H1 (cell line): ENCODE measurements at regions not wholly inside any gene's neighbourhood (a gene's known extent, or its start where the extent isn't known, plus 50 kb on each side); places are given as distances from the start of the nearest gene placed in this dataset.

Source experiments
- CBX5 ChIP-seq: fragments of 300-800, 300-1000 bp; sonication (generic); IDR thresholded peaks from 2 replicates; pipeline ENCODE4 v1.7.1; 2016; ENCODE audit warnings: antibody characterized with exemption, low read length, low read depth
- CTBP2 ChIP-seq: IDR thresholded peaks from 2 replicates; pipeline ENCODE4 v1.7.0; 2011; ENCODE audit warnings: borderline replicate concordance, mild to moderate bottlenecking, moderate library complexity, mixed read lengths, low read length; ENCODE audit not compliant: insufficient read depth, insufficient read length
- EP300 ChIP-seq, 2 experiments: IDR thresholded peaks; 1 replicate in 1 of 2; 2 replicates in 1 of 2; pipeline ENCODE4 v1.6.1; 2011 to 2012; ENCODE audit warnings: low read depth in 2 of 2, low read length in 2 of 2, mild to moderate bottlenecking in 2 of 2, borderline replicate concordance in 1 of 2, inconsistent platforms in 1 of 2, moderate library complexity in 1 of 2
- HDAC6 ChIP-seq: IDR thresholded peaks from one replicate; pipeline ENCODE4 v1.7.1; 2012; ENCODE audit warnings: low read depth, mild to moderate bottlenecking, inconsistent platforms, low read length, moderate library complexity
- NANOG ChIP-seq: IDR thresholded peaks from 2 replicates; pipeline ENCODE4 v1.6.1; 2011; ENCODE audit warnings: low read length, low read depth, mild to moderate bottlenecking, inconsistent platforms; ENCODE audit not compliant: insufficient read depth, poor library complexity, severe bottlenecking
- SIN3A ChIP-seq, 2 experiments: IDR thresholded peaks in 1 of 2; conservative IDR thresholded peaks in 1 of 2; 2 replicates each; pipeline ENCODE4 v1.6.1; 2011 to 2012; ENCODE audit warnings: low read length in 2 of 2, improper control_type of control experiment in 1 of 2, low read depth in 1 of 2, mild to moderate bottlenecking in 1 of 2
- SP1 ChIP-seq: IDR thresholded peaks from 2 replicates; pipeline ENCODE4 v1.6.1; 2011; ENCODE audit warnings: low read depth, low read length
- SP2 ChIP-seq: IDR thresholded peaks from 2 replicates; pipeline ENCODE4 v1.6.1; 2012; ENCODE audit warnings: mild to moderate bottlenecking, low read length, inconsistent platforms
- SUZ12 ChIP-seq: fragments of 200-600 bp; sonication (generic); IDR thresholded peaks from 2 replicates; pipeline ENCODE4 v1.6.1; 2012; ENCODE audit warnings: mild to moderate bottlenecking, inconsistent platforms, low read length, moderate library complexity, mixed read lengths
- TF ChIP-seq, protein P1 (sequence below): fragments of 300-600 bp; sonication (generic); IDR thresholded peaks from 2 replicates; pipeline ENCODE4 v1.7.1; 2012; ENCODE audit warnings: low read length, moderate library complexity, mild to moderate bottlenecking, inconsistent platforms; ENCODE audit not compliant: insufficient replicate concordance
- TF ChIP-seq, protein P2 (sequence below): IDR thresholded peaks from 2 replicates; pipeline ENCODE4 v1.6.1; 2011; ENCODE audit warnings: low read depth, mild to moderate bottlenecking, low read length; ENCODE audit not compliant: insufficient read depth

DNA sequence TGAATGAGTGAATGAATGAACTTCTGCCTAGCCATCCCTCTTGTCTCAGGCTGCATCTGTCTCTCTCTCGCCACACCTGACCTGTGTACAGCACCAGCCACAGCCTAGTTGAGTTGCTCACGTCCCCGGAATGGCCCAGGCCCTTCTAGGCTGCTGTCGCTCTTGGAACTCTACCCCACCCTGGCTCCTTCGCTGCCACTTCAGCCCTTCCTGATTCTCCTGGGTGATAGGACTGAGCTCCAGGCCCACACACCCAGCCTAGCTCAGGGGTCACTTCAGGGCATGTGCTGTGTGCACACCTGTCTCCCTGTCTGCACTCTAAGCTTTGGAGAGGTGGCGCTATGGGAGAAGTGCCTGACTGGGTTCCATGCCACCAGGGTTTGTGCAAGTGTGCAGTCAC is 236.6 kb downstream of the GLI2 start (continued):
- TF ChIP-seq, protein P1, sequence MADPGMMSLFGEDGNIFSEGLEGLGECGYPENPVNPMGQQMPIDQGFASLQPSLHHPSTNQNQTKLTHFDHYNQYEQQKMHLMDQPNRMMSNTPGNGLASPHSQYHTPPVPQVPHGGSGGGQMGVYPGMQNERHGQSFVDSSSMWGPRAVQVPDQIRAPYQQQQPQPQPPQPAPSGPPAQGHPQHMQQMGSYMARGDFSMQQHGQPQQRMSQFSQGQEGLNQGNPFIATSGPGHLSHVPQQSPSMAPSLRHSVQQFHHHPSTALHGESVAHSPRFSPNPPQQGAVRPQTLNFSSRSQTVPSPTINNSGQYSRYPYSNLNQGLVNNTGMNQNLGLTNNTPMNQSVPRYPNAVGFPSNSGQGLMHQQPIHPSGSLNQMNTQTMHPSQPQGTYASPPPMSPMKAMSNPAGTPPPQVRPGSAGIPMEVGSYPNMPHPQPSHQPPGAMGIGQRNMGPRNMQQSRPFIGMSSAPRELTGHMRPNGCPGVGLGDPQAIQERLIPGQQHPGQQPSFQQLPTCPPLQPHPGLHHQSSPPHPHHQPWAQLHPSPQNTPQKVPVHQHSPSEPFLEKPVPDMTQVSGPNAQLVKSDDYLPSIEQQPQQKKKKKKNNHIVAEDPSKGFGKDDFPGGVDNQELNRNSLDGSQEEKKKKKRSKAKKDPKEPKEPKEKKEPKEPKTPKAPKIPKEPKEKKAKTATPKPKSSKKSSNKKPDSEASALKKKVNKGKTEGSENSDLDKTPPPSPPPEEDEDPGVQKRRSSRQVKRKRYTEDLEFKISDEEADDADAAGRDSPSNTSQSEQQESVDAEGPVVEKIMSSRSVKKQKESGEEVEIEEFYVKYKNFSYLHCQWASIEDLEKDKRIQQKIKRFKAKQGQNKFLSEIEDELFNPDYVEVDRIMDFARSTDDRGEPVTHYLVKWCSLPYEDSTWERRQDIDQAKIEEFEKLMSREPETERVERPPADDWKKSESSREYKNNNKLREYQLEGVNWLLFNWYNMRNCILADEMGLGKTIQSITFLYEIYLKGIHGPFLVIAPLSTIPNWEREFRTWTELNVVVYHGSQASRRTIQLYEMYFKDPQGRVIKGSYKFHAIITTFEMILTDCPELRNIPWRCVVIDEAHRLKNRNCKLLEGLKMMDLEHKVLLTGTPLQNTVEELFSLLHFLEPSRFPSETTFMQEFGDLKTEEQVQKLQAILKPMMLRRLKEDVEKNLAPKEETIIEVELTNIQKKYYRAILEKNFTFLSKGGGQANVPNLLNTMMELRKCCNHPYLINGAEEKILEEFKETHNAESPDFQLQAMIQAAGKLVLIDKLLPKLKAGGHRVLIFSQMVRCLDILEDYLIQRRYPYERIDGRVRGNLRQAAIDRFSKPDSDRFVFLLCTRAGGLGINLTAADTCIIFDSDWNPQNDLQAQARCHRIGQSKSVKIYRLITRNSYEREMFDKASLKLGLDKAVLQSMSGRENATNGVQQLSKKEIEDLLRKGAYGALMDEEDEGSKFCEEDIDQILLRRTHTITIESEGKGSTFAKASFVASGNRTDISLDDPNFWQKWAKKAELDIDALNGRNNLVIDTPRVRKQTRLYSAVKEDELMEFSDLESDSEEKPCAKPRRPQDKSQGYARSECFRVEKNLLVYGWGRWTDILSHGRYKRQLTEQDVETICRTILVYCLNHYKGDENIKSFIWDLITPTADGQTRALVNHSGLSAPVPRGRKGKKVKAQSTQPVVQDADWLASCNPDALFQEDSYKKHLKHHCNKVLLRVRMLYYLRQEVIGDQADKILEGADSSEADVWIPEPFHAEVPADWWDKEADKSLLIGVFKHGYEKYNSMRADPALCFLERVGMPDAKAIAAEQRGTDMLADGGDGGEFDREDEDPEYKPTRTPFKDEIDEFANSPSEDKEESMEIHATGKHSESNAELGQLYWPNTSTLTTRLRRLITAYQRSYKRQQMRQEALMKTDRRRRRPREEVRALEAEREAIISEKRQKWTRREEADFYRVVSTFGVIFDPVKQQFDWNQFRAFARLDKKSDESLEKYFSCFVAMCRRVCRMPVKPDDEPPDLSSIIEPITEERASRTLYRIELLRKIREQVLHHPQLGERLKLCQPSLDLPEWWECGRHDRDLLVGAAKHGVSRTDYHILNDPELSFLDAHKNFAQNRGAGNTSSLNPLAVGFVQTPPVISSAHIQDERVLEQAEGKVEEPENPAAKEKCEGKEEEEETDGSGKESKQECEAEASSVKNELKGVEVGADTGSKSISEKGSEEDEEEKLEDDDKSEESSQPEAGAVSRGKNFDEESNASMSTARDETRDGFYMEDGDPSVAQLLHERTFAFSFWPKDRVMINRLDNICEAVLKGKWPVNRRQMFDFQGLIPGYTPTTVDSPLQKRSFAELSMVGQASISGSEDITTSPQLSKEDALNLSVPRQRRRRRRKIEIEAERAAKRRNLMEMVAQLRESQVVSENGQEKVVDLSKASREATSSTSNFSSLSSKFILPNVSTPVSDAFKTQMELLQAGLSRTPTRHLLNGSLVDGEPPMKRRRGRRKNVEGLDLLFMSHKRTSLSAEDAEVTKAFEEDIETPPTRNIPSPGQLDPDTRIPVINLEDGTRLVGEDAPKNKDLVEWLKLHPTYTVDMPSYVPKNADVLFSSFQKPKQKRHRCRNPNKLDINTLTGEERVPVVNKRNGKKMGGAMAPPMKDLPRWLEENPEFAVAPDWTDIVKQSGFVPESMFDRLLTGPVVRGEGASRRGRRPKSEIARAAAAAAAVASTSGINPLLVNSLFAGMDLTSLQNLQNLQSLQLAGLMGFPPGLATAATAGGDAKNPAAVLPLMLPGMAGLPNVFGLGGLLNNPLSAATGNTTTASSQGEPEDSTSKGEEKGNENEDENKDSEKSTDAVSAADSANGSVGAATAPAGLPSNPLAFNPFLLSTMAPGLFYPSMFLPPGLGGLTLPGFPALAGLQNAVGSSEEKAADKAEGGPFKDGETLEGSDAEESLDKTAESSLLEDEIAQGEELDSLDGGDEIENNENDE, result no peak
- TF ChIP-seq, protein P2, sequence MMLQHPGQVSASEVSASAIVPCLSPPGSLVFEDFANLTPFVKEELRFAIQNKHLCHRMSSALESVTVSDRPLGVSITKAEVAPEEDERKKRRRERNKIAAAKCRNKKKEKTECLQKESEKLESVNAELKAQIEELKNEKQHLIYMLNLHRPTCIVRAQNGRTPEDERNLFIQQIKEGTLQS, result no peak
- TF ChIP-seq CBX5, result no peak
- TF ChIP-seq SP2, result no peak
- TF ChIP-seq EP300 (IDR thresholded peaks at IDR 0.05; ENCODE audit: borderline replicate concordance in 1 of 2, low read depth in 2 of 2, low read length in 2 of 2), result no peak
- TF ChIP-seq NANOG, result no peak
- no peak for TF ChIP-seq CTBP2
- TF ChIP-seq HDAC6, result no peak
- no peak for TF ChIP-seq SIN3A (conservative IDR thresholded peaks at IDR 0.05 in 1 of 2, IDR thresholded peaks at IDR 0.05 in 1 of 2; ENCODE audit: low read depth in 1 of 2, low read length in 2 of 2)
- no peak for TF ChIP-seq SP1
- no peak for TF ChIP-seq SUZ12
